GM20000 (cell line): ENCODE measurements at regions not wholly inside any gene's neighbourhood (a gene's known extent, or its start where the extent isn't known, plus 50 kb on each side); places are given as distances from the start of the nearest gene placed in this dataset.

ENCODE experiments used
- DNase-seq: peaks from one replicate; pipeline ENCODE4 v3.0.0; 2012; ENCODE audit warnings: low spot score
- CTCF ChIP-seq: IDR thresholded peaks from 2 replicates; pipeline ENCODE4 v1.5.1; 2012; ENCODE audit warnings: mild to moderate bottlenecking, control low read depth; ENCODE audit errors: extremely low read depth, missing control alignments

- no peak for TF ChIP-seq CTCF
- DNase-seq: no peak
These were observed 481.5 kb upstream of the JAG1 start for GRCh38 chr20:11155156-11155756.

GRCh38 chr20:11156922-11157321 lies 483.1 kb upstream of the JAG1 start:
- TF ChIP-seq CTCF: no peak
- DNase-seq: no peak

GRCh38 chr20:11158146-11158545 lies 484.3 kb upstream of the JAG1 start:
- TF ChIP-seq CTCF: no peak
- DNase-seq: no peak

- TF ChIP-seq CTCF: no peak
- no peak for DNase-seq
These were observed 484.8 kb upstream of the JAG1 start for GRCh38 chr20:11158589-11158988.

- DNase-seq: no peak
- TF ChIP-seq CTCF: no peak
These were observed 485.9 kb upstream of the JAG1 start for GRCh38 chr20:11159728-11160127.

GRCh38 chr20:11162026-11162775 lies 488.4 kb upstream of the JAG1 start:
- TF ChIP-seq CTCF: no peak
- no peak for DNase-seq

- no peak for TF ChIP-seq CTCF
- no peak for DNase-seq
These were observed 492.0 kb upstream of the JAG1 start for GRCh38 chr20:11165789-11166188.
